ENCODE measurements at regions not wholly inside any gene's neighbourhood (a gene's known extent, or its start where the extent isn't known, plus 50 kb on each side); places are given as distances from the start of the nearest gene placed in this dataset.

GRCh38 chr3:181568693-181569092 is 143.0 kb upstream of the SOX2 start:
- no peak for TF ChIP-seq CTCF (IDR thresholded peaks at IDR 0.05; ENCODE audit: control extremely low read depth, extremely low read depth)
- H3K9me3 ChIP-seq (ENCODE audit: control insufficient read depth in 4 of 4, insufficient read depth in 3 of 4, low read length in 3 of 4) = no peaks in the 10 kb centered on the region
- WGBS, 2 donors = 66 to 77% methylated on average over 3 of the region's 3 CpGs
- no peak overlapping the region for H3K27ac ChIP-seq (ENCODE audit: low read depth in 1 of 2, low read length in 1 of 2)
- DNase-seq (no peak), ATAC-seq (ENCODE audit: insufficient read depth, low FRiP score) (no peak)
- H3K27me3 ChIP-seq (ENCODE audit: control insufficient read depth in 3 of 3, insufficient read depth in 3 of 3, low read length in 2 of 3) = peaks cover 0 to 2% (median 0%) of the 10 kb centered on the region in 3 donors
- H3K4me3 ChIP-seq = no peak overlapping the region
- H3K9ac ChIP-seq (ENCODE audit: insufficient read depth in 1 of 2, low read length in 2 of 2) = peak overlapping the region in 1 of 2 donors; percentile 32
- H3K4me1 ChIP-seq (ENCODE audit: control insufficient read depth in 5 of 5, insufficient read depth in 5 of 5, low read length in 5 of 5) = no peaks in the 10 kb centered on the region
- H3K36me3 ChIP-seq (ENCODE audit: control insufficient read depth in 4 of 4, insufficient read depth in 4 of 4, low read length in 4 of 4) = no peaks in the 10 kb centered on the region

- TF ChIP-seq CTCF (IDR thresholded peaks at IDR 0.05; ENCODE audit: control extremely low read depth, extremely low read depth) = no peak
- Histone ChIP-seq H3K4me1 (ENCODE audit: control insufficient read depth in 5 of 5, insufficient read depth in 5 of 5, low read length in 5 of 5) (no peaks in the 10 kb centered on the region), H3K9ac (ENCODE audit: insufficient read depth in 1 of 2, low read length in 2 of 2) (peak overlapping the region in 1 of 2 donors; percentile 32), H3K4me3 (no peak overlapping the region), H3K36me3 (ENCODE audit: control insufficient read depth in 4 of 4, insufficient read depth in 4 of 4, low read length in 4 of 4) (no peaks in the 10 kb centered on the region), H3K9me3 (ENCODE audit: control insufficient read depth in 4 of 4, insufficient read depth in 3 of 4, low read length in 3 of 4) (no peaks in the 10 kb centered on the region), H3K27me3 (ENCODE audit: control insufficient read depth in 3 of 3, insufficient read depth in 3 of 3, low read length in 2 of 3) (peaks cover 0 to 2% (median 0%) of the 10 kb centered on the region in 3 donors), H3K27ac (ENCODE audit: low read depth in 1 of 2, low read length in 1 of 2) (no peak overlapping the region)
- no peak for ATAC-seq (ENCODE audit: insufficient read depth, low FRiP score)
- DNase-seq = no peak
- 70 to 72% methylated on average over 3 of the region's 3 CpGs for WGBS, 2 donors
These were observed 143.5 kb upstream of the SOX2 start for GRCh38 chr3:181568248-181568647.

- Histone ChIP-seq H3K27ac (ENCODE audit: low read depth in 1 of 2, low read length in 1 of 2) (no peak overlapping the region), H3K4me1 (ENCODE audit: control insufficient read depth in 5 of 5, insufficient read depth in 5 of 5, low read length in 5 of 5) (no peaks in the 10 kb centered on the region), H3K9me3 (ENCODE audit: control insufficient read depth in 4 of 4, insufficient read depth in 3 of 4, low read length in 3 of 4) (no peaks in the 10 kb centered on the region), H3K9ac (ENCODE audit: insufficient read depth in 1 of 2, low read length in 2 of 2) (no peak overlapping the region), H3K4me3 (no peak overlapping the region), H3K36me3 (ENCODE audit: control insufficient read depth in 4 of 4, insufficient read depth in 4 of 4, low read length in 4 of 4) (no peaks in the 10 kb centered on the region), H3K27me3 (ENCODE audit: control insufficient read depth in 3 of 3, insufficient read depth in 3 of 3, low read length in 2 of 3) (peaks cover 0 to 6% (median 0%) of the 10 kb centered on the region in 3 donors)
- no peak for ATAC-seq (ENCODE audit: insufficient read depth, low FRiP score)
- DNase-seq = no peak
- TF ChIP-seq CTCF (IDR thresholded peaks at IDR 0.05; ENCODE audit: control extremely low read depth, extremely low read depth) = no peak
- 80 to 82% methylated on average over 6 of the region's 6 CpGs for WGBS, 2 donors
These were observed 144.2 kb upstream of the SOX2 start for GRCh38 chr3:181567311-181568075.

All from lung (tissue), 11 donors.